CD4-positive, alpha-beta T cell treated with Interleukin-6 at 100 ng/mL for 8 hours (primary cell): ENCODE measurements at regions not wholly inside any gene's neighbourhood (a gene's known extent, or its start where the extent isn't known, plus 50 kb on each side); places are given as distances from the start of the nearest gene placed in this dataset.

ENCODE experiments used
- DNase-seq: peaks from one replicate; pipeline ENCODE4 v3.0.0-alpha.2; 2020; ENCODE audit warnings: mixed read lengths, low spot score

GRCh38 chr16:87233928-87234327 lies 83.3 kb downstream of the C16orf95 start:
- no peak for DNase-seq

DNA sequence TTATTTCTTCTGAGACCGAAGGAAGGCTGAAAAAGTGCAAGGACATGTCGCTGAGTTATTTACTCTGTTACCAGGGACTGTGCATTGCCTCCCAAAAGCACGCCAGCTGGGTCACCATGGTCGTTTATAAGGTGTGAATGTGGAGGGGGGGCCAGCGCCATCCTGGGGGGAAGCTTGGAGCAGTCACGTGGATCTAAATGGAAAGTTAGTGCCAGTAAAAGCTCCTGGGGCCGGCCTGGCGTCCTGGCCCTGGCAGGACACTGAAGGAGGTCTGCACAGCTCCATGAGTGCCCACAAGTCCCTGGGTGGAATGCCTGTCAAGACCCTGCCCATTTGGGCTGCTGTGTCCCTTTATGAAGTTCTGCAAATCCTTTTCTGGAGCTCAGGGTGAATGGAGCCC lies 82.6 kb downstream of the C16orf95 start:
- DNase-seq, result no peak

GRCh38 chr16:87235810-87236515 lies 81.2 kb downstream of the C16orf95 start:
- no peak for DNase-seq

DNA sequence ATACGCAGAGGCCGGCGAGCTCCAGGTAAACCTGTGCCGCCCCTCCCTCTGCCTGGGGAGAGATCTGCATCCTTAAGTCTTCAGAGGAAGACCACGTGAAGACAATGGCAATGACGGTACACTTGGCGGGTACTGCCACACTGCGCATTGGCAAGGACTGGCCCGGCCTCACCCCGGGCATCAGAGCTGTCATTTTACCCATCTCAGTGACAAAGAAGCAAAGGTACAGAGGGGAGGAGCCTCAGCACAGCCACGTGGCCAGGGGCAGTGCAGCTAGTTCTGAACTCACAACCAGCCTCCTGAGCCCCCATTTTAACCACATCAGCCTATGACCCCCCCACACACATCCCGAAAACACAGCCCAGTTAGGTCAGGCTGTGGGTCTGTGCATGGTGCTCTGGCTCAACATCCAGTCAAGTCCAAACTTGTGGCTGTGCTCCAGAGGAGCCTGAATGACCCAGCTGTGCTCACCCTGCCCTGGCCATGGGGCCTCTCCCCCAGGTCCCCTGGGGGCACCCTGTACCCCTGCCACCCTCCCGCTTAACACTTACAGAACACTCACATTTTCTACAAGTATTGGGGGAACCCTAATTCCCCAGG lies 80.6 kb downstream of the C16orf95 start:
- no peak for DNase-seq

- no peak for DNase-seq
These were observed 78.9 kb downstream of the C16orf95 start for GRCh38 chr16:87238361-87238715.

- DNase-seq, result no peak
These were observed 77.6 kb downstream of the C16orf95 start for GRCh38 chr16:87239545-87239944.

DNA sequence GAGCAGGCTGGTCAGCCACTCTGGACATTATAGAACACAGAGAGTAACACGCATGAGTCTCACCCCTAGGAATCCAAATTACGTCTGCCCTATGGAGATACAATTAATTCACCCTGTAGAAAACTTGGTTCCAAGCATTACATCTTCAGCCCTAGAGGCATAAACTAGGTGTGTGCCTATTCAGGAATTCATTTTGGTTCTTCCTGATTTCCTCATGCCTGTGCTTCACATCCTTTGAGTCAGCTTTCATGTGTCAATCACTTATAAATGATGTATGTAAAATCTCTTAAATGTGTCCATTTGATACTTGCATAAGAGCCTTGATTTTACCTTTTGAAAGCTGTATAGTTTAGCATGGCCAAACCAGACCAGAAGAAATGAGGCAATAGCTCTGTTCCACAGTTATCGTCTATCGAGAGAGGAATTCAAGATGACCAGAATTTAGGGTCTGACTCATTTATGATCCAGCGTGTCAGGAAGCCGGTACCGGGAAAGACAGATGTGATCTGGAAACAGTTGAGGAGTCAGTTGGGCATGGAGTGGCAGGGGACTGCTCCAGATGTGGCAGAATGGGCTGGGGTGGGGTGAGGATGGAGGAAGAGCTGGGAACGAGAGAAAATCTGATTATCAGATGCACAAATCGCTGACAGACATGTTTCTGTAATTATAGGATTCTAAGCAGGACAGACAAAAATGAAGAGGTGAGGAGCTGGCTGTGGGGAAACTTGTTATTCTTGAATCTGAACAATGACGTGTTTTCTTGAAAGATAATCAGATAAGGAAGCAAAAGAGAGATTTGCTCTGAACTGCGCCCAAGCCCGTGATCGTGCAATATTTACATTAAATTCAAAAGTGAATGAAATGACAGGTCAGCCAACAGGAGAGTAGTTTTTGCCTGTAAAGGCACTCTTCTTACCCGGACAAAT lies 76.7 kb downstream of the C16orf95 start:
- DNase-seq, result no peak

- DNase-seq, result no peak
These were observed 75.9 kb downstream of the C16orf95 start for GRCh38 chr16:87241137-87241771.

DNA sequence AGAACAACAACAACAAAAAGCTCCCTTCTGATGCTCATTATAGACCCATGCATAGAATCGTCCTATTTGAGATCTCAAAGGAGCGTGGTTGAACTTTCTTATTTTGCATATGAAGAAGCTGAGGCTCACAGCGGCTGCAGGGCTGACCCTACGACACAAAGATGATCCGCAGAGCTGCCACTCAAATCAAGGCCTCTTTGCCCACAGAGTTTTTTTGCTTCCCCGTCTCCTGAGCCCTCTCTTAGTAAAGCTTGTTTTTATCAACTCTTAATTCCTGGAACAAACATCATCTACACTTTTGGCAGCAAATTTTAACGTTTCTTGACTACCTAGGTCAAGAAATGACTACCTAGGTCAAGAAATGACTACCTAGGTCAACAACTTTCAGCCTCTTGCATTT lies 73.7 kb downstream of the C16orf95 start:
- no peak for DNase-seq

GRCh38 chr16:87244636-87245197 lies 72.5 kb downstream of the C16orf95 start:
- DNase-seq, result no peak

DNA sequence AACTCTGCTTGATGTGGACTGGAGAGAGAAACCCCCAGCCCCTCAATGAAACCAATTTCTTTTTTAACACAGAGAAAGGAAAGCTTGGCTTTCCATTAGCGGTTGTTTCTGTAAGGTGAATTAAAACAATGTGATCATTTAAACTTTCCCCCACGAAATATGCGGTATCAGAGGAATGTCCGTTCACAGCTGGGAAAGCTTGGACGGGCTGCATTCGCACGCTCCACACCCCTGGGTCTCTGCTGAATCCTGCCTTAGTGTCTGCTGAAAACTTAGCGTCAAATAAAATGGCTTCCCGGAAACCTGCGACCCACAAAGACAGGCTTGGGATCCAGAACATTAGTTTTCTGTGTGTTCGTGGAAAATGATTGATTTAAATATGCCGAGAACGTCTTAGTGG lies 71.7 kb downstream of the C16orf95 start:
- DNase-seq, result no peak

- DNase-seq, result no peak
These were observed 70.7 kb downstream of the C16orf95 start for GRCh38 chr16:87246269-87247065.

- no peak for DNase-seq
These were observed 68.5 kb downstream of the C16orf95 start for GRCh38 chr16:87248714-87249113.

DNA sequence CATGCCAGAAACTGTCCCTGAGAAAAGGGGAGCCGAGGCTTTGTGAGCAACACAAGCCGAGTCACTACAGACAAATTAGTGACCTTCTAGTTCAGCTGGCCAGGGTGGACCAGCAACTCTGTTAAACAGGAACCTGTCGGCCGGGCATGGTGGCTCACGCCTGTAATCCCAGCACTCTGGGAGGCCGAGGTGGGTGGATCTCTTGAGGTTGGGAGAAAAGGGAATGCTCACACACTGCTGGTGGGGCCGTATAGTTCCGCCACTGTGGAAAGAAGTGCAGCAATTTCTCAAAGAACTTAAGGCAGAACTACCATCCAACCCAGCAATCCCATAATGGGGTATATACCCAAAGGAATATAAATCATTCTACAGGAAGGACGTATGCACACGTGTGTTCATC lies 67.8 kb downstream of the C16orf95 start:
- no peak for DNase-seq

DNA sequence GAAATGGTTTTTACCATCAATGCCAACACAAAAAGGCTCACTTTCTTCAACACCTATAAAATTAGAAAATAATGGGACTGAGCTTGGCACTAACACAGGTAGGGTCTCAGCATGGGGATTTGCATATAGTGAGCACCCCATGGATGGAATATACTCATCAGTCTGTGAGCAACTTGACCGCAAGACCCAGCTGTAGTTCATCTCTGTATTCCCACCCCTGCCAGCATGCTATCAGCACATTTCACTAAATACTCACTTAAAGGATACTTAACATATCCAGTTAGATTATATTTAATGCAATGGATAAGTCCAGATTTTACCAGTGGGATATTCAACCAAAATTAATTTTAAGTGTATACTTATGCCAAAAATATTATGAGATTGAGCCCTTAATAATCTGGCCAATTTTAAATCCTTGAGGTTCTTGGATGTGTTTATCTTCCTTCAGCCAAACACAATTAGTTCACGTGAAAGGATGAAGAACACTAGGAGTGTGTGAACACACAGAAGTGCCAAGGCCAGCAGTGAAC lies 66.7 kb downstream of the C16orf95 start:
- no peak for DNase-seq

DNA sequence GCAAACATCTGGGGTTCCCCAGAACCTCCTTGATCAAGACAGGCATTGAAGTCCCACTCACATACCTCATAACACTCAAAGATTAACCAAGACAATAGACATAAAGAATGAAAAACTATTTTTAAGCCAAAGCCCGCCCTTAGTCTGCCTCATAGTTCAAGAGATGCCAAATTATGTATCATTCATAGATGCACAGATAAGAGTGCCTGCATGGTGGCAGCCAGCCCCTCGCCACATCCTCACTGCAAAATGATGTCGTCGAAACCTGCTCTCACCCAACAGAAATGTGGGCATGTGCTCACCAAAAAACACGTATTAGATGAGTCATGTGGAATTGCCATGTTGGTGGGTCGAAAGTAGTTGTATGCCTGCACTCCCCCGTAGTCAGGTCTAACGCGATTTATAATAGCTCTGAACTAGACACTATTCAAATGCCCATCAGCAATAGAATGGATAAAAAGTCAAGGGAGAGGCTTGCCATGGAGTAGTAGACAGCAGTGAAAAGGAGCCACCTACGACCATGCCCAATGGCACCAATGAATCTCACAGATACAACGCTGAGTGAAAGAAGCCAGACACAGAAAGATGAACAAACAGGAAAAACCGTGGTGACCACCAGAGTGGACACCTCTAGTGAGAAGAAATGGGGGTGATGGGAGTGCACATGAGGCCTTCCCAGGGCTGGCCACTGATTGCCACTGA lies 64.8 kb downstream of the C16orf95 start:
- no peak for DNase-seq
